ENCODE measurements at regions not wholly inside any gene's neighbourhood (a gene's known extent, or its start where the extent isn't known, plus 50 kb on each side); places are given as distances from the start of the nearest gene placed in this dataset.

- CTCF ChIA-PET (ENCODE audit: partially characterized antibody), result interaction anchor here (1.5 kb wide), 1 partner anchor 9 kb away, joined by 3 read pairs; no protein-coding TSS in a partner anchor
- peak overlapping the region; percentile 39; the same call in 1 of the 2 replicates for H2AFZ ChIP-seq (ENCODE audit: low read length)
- no peak for TF ChIP-seq TCF12 (IDR thresholded peaks at IDR 0.05; ENCODE audit: low read depth, low read length)
- no peak for TF ChIP-seq EP300 (IDR thresholded peaks at IDR 0.05; ENCODE audit: borderline replicate concordance in 1 of 2, low read depth in 2 of 2, low read length in 2 of 2)
- no peak for TF ChIP-seq SIX5 (IDR thresholded peaks at IDR 0.05; ENCODE audit: low read depth, low read length)
Observed at GRCh38 chr2:37566517-37566981, 104.9 kb downstream of the CDC42EP3 start.

More at GRCh38 chr2:37566517-37566981, 104.9 kb downstream of the CDC42EP3 start:
- FAIRE-seq (no peak), DNase-seq (ENCODE audit: low read depth in 1 of 2, low spot score in 2 of 2) (no peak)
- Histone ChIP-seq H3K14ac (ENCODE audit: insufficient read length) (no peak overlapping the region), H4K91ac (replicated peaks; ENCODE audit: insufficient read length, low read length) (no peak overlapping the region), H3K9me3 (ENCODE audit: insufficient read depth in 2 of 2, low read depth in 1 of 2, low read length in 1 of 2) (no peaks in the 10 kb centered on the region), H4K20me1 (replicated peaks in 1 of 2; ENCODE audit: control insufficient read depth in 1 of 2, insufficient read depth in 2 of 2, low read length in 2 of 2) (no peaks in the 10 kb centered on the region), H3K18ac (ENCODE audit: extremely low read depth, low read length) (no peak overlapping the region), H2BK5ac (ENCODE audit: low read depth, low read length) (no peak overlapping the region), H3K36me3 (ENCODE audit: control insufficient read depth in 2 of 4, insufficient read depth in 4 of 4, low read length in 3 of 4) (no peaks in the 10 kb centered on the region), H3K79me1 (ENCODE audit: low read depth, low read length) (no peaks in the 10 kb centered on the region), H3K4ac (replicated peaks; ENCODE audit: insufficient read length, low read depth, low read length) (no peak overlapping the region), H3K9ac (replicated peaks in 1 of 4; ENCODE audit: extremely low read depth in 1 of 4, low read depth in 3 of 4, low read length in 3 of 4) (no peak overlapping the region), H3K4me2 (ENCODE audit: insufficient read depth in 1 of 2, low read depth in 2 of 2, low read length in 2 of 2) (no peak overlapping the region), H2AK5ac (ENCODE audit: low read depth, low read length) (no peak overlapping the region), H2BK15ac (ENCODE audit: low read length) (no peak overlapping the region), H2BK20ac (ENCODE audit: low read length) (no peak overlapping the region), H3K27me3 (replicated peaks in 1 of 4; ENCODE audit: control insufficient read depth in 3 of 4, extremely low read depth in 1 of 4, insufficient read depth in 3 of 4, low read length in 3 of 4) (no peaks in the 10 kb centered on the region), H2BK12ac (ENCODE audit: low read depth, low read length) (no peak overlapping the region), H3K56ac (replicated peaks; ENCODE audit: insufficient read length, low read depth, low read length) (no peak overlapping the region), H4K5ac (ENCODE audit: insufficient read length, low read depth, low read length) (no peak overlapping the region), H3K4me3 (ENCODE audit: extremely low read depth in 1 of 4, insufficient read depth in 2 of 4, low read depth in 3 of 4, low read length in 4 of 4) (no peak overlapping the region), H3K23me2 (ENCODE audit: low read depth, low read length) (no peaks in the 10 kb centered on the region), H3K23ac (ENCODE audit: insufficient read length) (no peak overlapping the region), H4K8ac (ENCODE audit: extremely low read depth, insufficient read depth, low read length) (no peak overlapping the region), H3K79me2 (ENCODE audit: control insufficient read depth in 1 of 2, insufficient read depth in 2 of 2, low read length in 2 of 2) (no peaks in the 10 kb centered on the region), H2BK120ac (replicated peaks; ENCODE audit: low read depth, low read length) (no peak overlapping the region), H3K27ac (ENCODE audit: low read depth, low read length) (no peak overlapping the region), H3K4me1 (replicated peaks in 1 of 4; ENCODE audit: control insufficient read depth in 3 of 4, insufficient read depth in 4 of 4, low read length in 3 of 4) (peaks cover 0 to 3% (median 0%) of the 10 kb centered on the region in 4 experiments; a peak in 1 of 7 replicates)
- WGBS, 2 experiments (ENCODE audit: extremely low coverage in 1 of 2, insufficient coverage in 1 of 2, insufficient read length in 1 of 2, insufficient replicate concordance in 2 of 2, low coverage in 1 of 2, low lambda C conversion rate in 2 of 2, missing lambda C conversion rate in 1 of 2), result 90% methylated on average over 5 of the region's 5 CpGs; no CpG with 5 or more reads in 1 of the 2 experiments
- POLR2A ChIA-PET (ENCODE audit: partially characterized antibody), result no interaction called here

Measured in H1 (cell line).